LNCAP (cell line): ENCODE measurements at regions not wholly inside any gene's neighbourhood (a gene's known extent, or its start where the extent isn't known, plus 50 kb on each side); places are given as distances from the start of the nearest gene placed in this dataset.

Source experiments
- TF ChIP-seq, protein P1 (sequence below): fragments of 450-650 bp; IDR thresholded peaks from 2 replicates; pipeline ENCODE4 v1.5.1; 2017; ENCODE audit warnings: mild to moderate bottlenecking

DNA sequence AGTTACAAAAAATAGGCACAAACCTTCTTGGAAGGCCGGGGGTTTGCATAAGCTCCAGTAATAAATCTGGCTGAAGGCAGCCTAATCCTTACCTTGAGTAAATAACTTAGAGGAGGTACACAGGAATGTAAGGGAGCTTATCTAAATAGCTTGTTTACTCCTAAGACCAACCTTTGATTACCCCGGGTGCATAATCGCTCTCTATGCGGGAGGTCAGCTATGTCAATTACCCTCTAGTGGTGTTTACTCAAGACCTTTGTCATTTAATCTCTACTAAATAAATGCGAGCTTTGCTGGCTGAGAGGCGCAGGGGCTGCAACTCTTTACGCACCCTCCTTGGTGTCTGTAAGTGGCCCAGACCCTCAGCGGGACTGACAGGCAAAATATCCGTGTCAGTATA is 50.2 kb upstream of the MAP9 start:
- TF ChIP-seq, protein P1, sequence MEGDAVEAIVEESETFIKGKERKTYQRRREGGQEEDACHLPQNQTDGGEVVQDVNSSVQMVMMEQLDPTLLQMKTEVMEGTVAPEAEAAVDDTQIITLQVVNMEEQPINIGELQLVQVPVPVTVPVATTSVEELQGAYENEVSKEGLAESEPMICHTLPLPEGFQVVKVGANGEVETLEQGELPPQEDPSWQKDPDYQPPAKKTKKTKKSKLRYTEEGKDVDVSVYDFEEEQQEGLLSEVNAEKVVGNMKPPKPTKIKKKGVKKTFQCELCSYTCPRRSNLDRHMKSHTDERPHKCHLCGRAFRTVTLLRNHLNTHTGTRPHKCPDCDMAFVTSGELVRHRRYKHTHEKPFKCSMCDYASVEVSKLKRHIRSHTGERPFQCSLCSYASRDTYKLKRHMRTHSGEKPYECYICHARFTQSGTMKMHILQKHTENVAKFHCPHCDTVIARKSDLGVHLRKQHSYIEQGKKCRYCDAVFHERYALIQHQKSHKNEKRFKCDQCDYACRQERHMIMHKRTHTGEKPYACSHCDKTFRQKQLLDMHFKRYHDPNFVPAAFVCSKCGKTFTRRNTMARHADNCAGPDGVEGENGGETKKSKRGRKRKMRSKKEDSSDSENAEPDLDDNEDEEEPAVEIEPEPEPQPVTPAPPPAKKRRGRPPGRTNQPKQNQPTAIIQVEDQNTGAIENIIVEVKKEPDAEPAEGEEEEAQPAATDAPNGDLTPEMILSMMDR = no peak
